OCI-LY7 (cell line): ENCODE measurements at regions not wholly inside any gene's neighbourhood (a gene's known extent, or its start where the extent isn't known, plus 50 kb on each side); places are given as distances from the start of the nearest gene placed in this dataset.
"Not testable (repeated sequence)": the region's sequence is repeated elsewhere in the genome, so short reads cannot be mapped to it uniquely, and the experiment has no call there.

Experiments
- BruUV-seq: library from RNA; stranded (reverse); fragments of 400-500 nt; replicated peaks from 2 replicates; lab custom pipeline; 2021; lab: Mats Ljungman, UMichigan
- CTCF ChIA-PET: fragments of 300-600 bp; sonication (Branson Sonifier 250); formaldehyde crosslinking; loops from one replicate; lab custom pipeline; 2022; ENCODE audit warnings: antibody characterized with exemption; ENCODE audit not compliant: unreplicated experiment; lab: Charles Lee
- POLR2A ChIA-PET: fragments of 300-600 bp; sonication (Branson Sonifier 250); formaldehyde crosslinking; loops from one replicate; lab custom pipeline; 2022; ENCODE audit warnings: antibody characterized with exemption; lab: Charles Lee
- DNase-seq: peaks from one replicate; pipeline ENCODE4 v3.0.0-alpha.2; 2015; ENCODE audit warnings: low spot score
- H2AFZ ChIP-seq: fragments of 200-600 bp; sonication (generic), shearing (Covaris generic); 2 replicates; pipeline ENCODE4 v1.6.1; 2014; ENCODE audit warnings: mild to moderate bottlenecking, antibody characterized with exemption, low read length, moderate library complexity
- H3K27ac ChIP-seq: fragments of 200-600 bp; sonication (generic); 2 replicates; pipeline ENCODE4 v1.5.1; 2014; ENCODE audit warnings: mixed run types, low read depth, mild to moderate bottlenecking, moderate library complexity, low read length, inconsistent platforms; ENCODE audit not compliant: poor library complexity, severe bottlenecking
- H3K36me3 ChIP-seq: fragments of 200-600 bp; sonication (generic); 2 replicates; pipeline ENCODE4 v1.6.1; 2014; ENCODE audit warnings: mild to moderate bottlenecking, antibody characterized with exemption, low read length, moderate library complexity, mixed read lengths; ENCODE audit not compliant: insufficient read depth
- H3K4me1 ChIP-seq: fragments of 200-600 bp; sonication (generic); 2 replicates; pipeline ENCODE4 v1.5.1; 2014; ENCODE audit warnings: mild to moderate bottlenecking, low read length; ENCODE audit not compliant: insufficient read depth, poor library complexity, severe bottlenecking
- H3K4me2 ChIP-seq: fragments of 200-600 bp; sonication (generic); 2 replicates; pipeline ENCODE4 v1.6.1; 2014; ENCODE audit warnings: mild to moderate bottlenecking, low read length
- H3K4me3 ChIP-seq: fragments of 200-600 bp; sonication (generic); 2 replicates; pipeline ENCODE4 v1.5.1; 2014; ENCODE audit warnings: mild to moderate bottlenecking, low read depth, low read length; ENCODE audit not compliant: poor library complexity, severe bottlenecking
- H3K79me2 ChIP-seq: fragments of 200-600 bp; sonication (generic); 2 replicates; pipeline ENCODE4 v1.6.1; 2016; ENCODE audit warnings: low read depth, mild to moderate bottlenecking, low read length, moderate library complexity, mixed read lengths; ENCODE audit not compliant: insufficient read depth
- H3K9me2 ChIP-seq: fragments of 200-600 bp; sonication (generic); 2 replicates; pipeline ENCODE4 v1.6.1; 2016; ENCODE audit warnings: mild to moderate bottlenecking, low read length, mixed read lengths; ENCODE audit not compliant: insufficient read depth
- H3K9me3 ChIP-seq: fragments of 200-600 bp; sonication (generic); 2 replicates; pipeline ENCODE4 v1.6.1; 2014; ENCODE audit warnings: mild to moderate bottlenecking, mixed run types, low read length, mixed read lengths
- H4K20me1 ChIP-seq: fragments of 200-600 bp; sonication (generic); 2 replicates; pipeline ENCODE4 v1.6.1; 2014; ENCODE audit warnings: mild to moderate bottlenecking, antibody characterized with exemption, low read length, moderate library complexity, mixed read lengths; ENCODE audit not compliant: insufficient read depth
- CTCF ChIP-seq: fragments of 200-600 bp; sonication (generic); conservative IDR thresholded peaks from 2 replicates; pipeline ENCODE4 v1.5.1; 2014; ENCODE audit warnings: mild to moderate bottlenecking, antibody characterized with exemption, low read length, moderate library complexity, mixed read lengths
- EZH2phosphoT487 ChIP-seq: fragments of 200-600 bp; sonication (generic); IDR thresholded peaks from 2 replicates; pipeline ENCODE4 v1.6.1; 2018; ENCODE audit warnings: low read depth, borderline replicate concordance, mild to moderate bottlenecking, mixed run types, antibody characterized with exemption, low read length, moderate library complexity, mixed read lengths
- intact Hi-C: fragments of 100-400 bp; cut with micrococcal nuclease; formaldehyde crosslinking; loops from one replicate; pipeline ENCODE4 v1.10.0; 2022; ENCODE audit not compliant: unreplicated experiment

GRCh38 chr10:27382176-27382575 lies 121.9 kb upstream of the RAB18 start:
- DNase-seq: no peak
- intact Hi-C loops: no loop called here
- Histone ChIP-seq H4K20me1 (no peaks in the 10 kb centered on the region), H3K36me3 (no peaks in the 10 kb centered on the region), H3K4me2 (no peak overlapping the region), H3K79me2 (no peaks in the 10 kb centered on the region), H3K27ac (no peak overlapping the region), H3K9me2 (no peaks in the 10 kb centered on the region), H2AFZ (no peak overlapping the region), H3K4me1 (no peaks in the 10 kb centered on the region), H3K4me3 (no peak overlapping the region), H3K9me3 (no peaks in the 10 kb centered on the region)
- ChIA-PET CTCF (no interaction called here), POLR2A (interaction anchor here (0.7 kb wide), 1 partner anchor 223 kb away, joined by 3 read pairs; no protein-coding TSS in a partner anchor)
- TF ChIP-seq CTCF: no peak
- TF ChIP-seq EZH2phosphoT487: no peak
- BruUV-seq: no TSS peak

GRCh38 chr10:27380929-27381358 lies 123.2 kb upstream of the RAB18 start:
- DNase-seq: no peak
- Histone ChIP-seq H4K20me1 (no peaks in the 10 kb centered on the region), H3K9me3 (no peaks in the 10 kb centered on the region), H3K27ac (no peak overlapping the region), H3K4me1 (no peaks in the 10 kb centered on the region), H3K4me2 (no peak overlapping the region), H3K9me2 (no peaks in the 10 kb centered on the region), H3K4me3 (no peak overlapping the region), H3K79me2 (no peaks in the 10 kb centered on the region), H3K36me3 (no peaks in the 10 kb centered on the region), H2AFZ (no peak overlapping the region)
- CTCF ChIA-PET: no interaction called here
- intact Hi-C loops: no loop called here
- POLR2A ChIA-PET: no interaction called here
- no TSS peak for BruUV-seq
- TF ChIP-seq EZH2phosphoT487: no peak
- no peak for TF ChIP-seq CTCF

GRCh38 chr10:27379041-27379440 lies 125.1 kb upstream of the RAB18 start:
- CTCF ChIA-PET, H3K36me3 ChIP-seq, H3K4me3 ChIP-seq, DNase-seq, BruUV-seq, H3K4me2 ChIP-seq, H3K4me1 ChIP-seq, POLR2A ChIA-PET, H4K20me1 ChIP-seq, H3K9me3 ChIP-seq, intact Hi-C loops, H3K9me2 ChIP-seq, H3K79me2 ChIP-seq, H3K27ac ChIP-seq, H2AFZ ChIP-seq: not testable (repeated sequence)
